ENCODE measurements at regions not wholly inside any gene's neighbourhood (a gene's known extent, or its start where the extent isn't known, plus 50 kb on each side); places are given as distances from the start of the nearest gene placed in this dataset.

DNA sequence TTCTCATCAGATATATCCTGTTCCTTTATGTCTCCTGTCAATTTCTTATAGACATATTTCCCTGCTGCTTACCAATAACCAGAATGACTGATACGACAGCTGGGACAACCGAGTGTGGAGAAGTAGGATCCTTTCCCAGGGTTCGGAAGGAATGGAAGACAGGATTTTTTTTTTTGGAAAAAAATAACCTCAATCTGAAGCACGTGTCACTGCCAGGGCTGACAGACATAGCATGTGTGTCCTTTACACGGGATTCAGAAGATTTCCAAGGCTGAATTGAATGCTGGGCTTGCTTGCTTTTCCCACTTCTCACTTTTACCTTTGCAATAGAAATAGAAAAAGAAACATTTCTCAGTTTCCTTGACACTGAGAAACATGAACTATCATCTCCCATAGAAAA, 245.7 kb downstream of the GRIN2B start:
- TF ChIP-seq, protein P1, sequence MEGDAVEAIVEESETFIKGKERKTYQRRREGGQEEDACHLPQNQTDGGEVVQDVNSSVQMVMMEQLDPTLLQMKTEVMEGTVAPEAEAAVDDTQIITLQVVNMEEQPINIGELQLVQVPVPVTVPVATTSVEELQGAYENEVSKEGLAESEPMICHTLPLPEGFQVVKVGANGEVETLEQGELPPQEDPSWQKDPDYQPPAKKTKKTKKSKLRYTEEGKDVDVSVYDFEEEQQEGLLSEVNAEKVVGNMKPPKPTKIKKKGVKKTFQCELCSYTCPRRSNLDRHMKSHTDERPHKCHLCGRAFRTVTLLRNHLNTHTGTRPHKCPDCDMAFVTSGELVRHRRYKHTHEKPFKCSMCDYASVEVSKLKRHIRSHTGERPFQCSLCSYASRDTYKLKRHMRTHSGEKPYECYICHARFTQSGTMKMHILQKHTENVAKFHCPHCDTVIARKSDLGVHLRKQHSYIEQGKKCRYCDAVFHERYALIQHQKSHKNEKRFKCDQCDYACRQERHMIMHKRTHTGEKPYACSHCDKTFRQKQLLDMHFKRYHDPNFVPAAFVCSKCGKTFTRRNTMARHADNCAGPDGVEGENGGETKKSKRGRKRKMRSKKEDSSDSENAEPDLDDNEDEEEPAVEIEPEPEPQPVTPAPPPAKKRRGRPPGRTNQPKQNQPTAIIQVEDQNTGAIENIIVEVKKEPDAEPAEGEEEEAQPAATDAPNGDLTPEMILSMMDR (IDR thresholded peaks at IDR 0.05): no peak
- TF ChIP-seq POLR2A (IDR thresholded peaks at IDR 0.05) (no peak), POLR2AphosphoS5 (IDR thresholded peaks at IDR 0.05) (no peak)
